CD4-positive, alpha-beta T cell (primary cell): ENCODE measurements at regions not wholly inside any gene's neighbourhood (a gene's known extent, or its start where the extent isn't known, plus 50 kb on each side); places are given as distances from the start of the nearest gene placed in this dataset.

Experiments used
- ATAC-seq: fragments of 200-7000 bp; cut with Tn5 transposase; one replicate; pipeline ENCODE4 v1.10.0; 2022; ENCODE audit warnings: mild to moderate bottlenecking; ENCODE audit not compliant: poor library complexity
- CTCF ChIA-PET: fragments of 350-600 bp; sonication (Branson Sonifier 250); formaldehyde crosslinking; loops from one replicate; lab custom pipeline; 2021; ENCODE audit warnings: antibody characterized with exemption, inconsistent platforms; lab: Charles Lee
- POLR2A ChIA-PET: fragments of 350-600 bp; sonication (Branson Sonifier 250); formaldehyde crosslinking; loops from one replicate; lab custom pipeline; 2021; ENCODE audit warnings: antibody characterized with exemption, inconsistent platforms; lab: Charles Lee
- DNase-seq, 14 experiments: peaks; one replicate each; pipeline ENCODE4 v3.0.0-alpha.2; 2013 to 2020; ENCODE audit warnings: mixed read lengths in 2 of 14
- H3K27ac ChIP-seq, 2 donors: one replicate each; pipeline versions ENCODE4 v1.5.1 to v1.7.0; 2013; ENCODE audit warnings: low read length in 2 of 2, low read depth in 1 of 2, mild to moderate bottlenecking in 1 of 2
- H3K27me3 ChIP-seq, 2 experiments: 1 replicate in 1 of 2; 2 replicates in 1 of 2; pipeline versions ENCODE4 v1.6.1 to v1.7.0; 2013; ENCODE audit warnings: low read length in 2 of 2, control low read depth in 1 of 2, mild to moderate bottlenecking in 1 of 2, moderate library complexity in 1 of 2; ENCODE audit not compliant: insufficient read depth in 2 of 2, control insufficient read depth in 1 of 2
- H3K36me3 ChIP-seq: one replicate; pipeline ENCODE4 v1.6.1; 2013; ENCODE audit warnings: low read length, control low read depth; ENCODE audit not compliant: insufficient read depth
- H3K4me1 ChIP-seq: one replicate; pipeline ENCODE4 v1.6.1; 2013; ENCODE audit warnings: low read length, control low read depth; ENCODE audit not compliant: insufficient read depth
- H3K4me3 ChIP-seq: one replicate; pipeline ENCODE4 v1.5.1; 2013; ENCODE audit warnings: mild to moderate bottlenecking, low read length, moderate library complexity
- H3K9me3 ChIP-seq, 2 experiments: 1 replicate in 1 of 2; 2 replicates in 1 of 2; pipeline versions ENCODE4 v1.6.1 to v1.7.0; 2013; ENCODE audit warnings: low read length in 2 of 2, mild to moderate bottlenecking in 2 of 2, control low read depth in 1 of 2, moderate library complexity in 1 of 2; ENCODE audit not compliant: control insufficient read depth in 1 of 2, insufficient read depth in 1 of 2
- H3K27ac Mint-ChIP-seq: one replicate; pipeline ENCODE4 v1.8.0; 2020; ENCODE audit warnings: mixed read lengths
- H3K27me3 Mint-ChIP-seq: one replicate; pipeline ENCODE4 v1.8.0; 2021; ENCODE audit warnings: mixed read lengths
- H3K36me3 Mint-ChIP-seq: one replicate; pipeline ENCODE4 v1.8.0; 2021; ENCODE audit warnings: low read depth, mixed read lengths
- H3K4me1 Mint-ChIP-seq: one replicate; pipeline ENCODE4 v1.8.0; 2021; ENCODE audit warnings: low read depth, mixed read lengths
- H3K4me3 Mint-ChIP-seq: one replicate; pipeline ENCODE4 v1.8.0; 2020; ENCODE audit warnings: mild to moderate bottlenecking, mixed read lengths
- H3K9me3 Mint-ChIP-seq: one replicate; pipeline ENCODE4 v1.8.0; 2020; ENCODE audit warnings: mixed read lengths
- CTCF ChIP-seq: fragments of 200-600 bp; IDR thresholded peaks from one replicate; pipeline ENCODE4 v1.8.0; 2022; ENCODE audit warnings: antibody characterized with exemption, mild to moderate bottlenecking
- intact Hi-C, 2 experiments: fragments of 100-400 bp; cut with DNase I in 1 of 2; cut with micrococcal nuclease in 1 of 2; formaldehyde crosslinking; loops; one replicate each; pipeline versions ENCODE4 v1.15.1 to v1.9.0; 2023 to 2025; cut with DNase I, micrococcal nuclease

- intact Hi-C loops: no loop called here
- H3K4me1 ChIP-seq: no peaks in the 10 kb centered on the region
- H3K9me3 ChIP-seq: no peaks in the 10 kb centered on the region
- H3K27ac Mint-ChIP-seq: no peak overlapping the region
- H3K27me3 Mint-ChIP-seq: peaks cover 7% of the 10 kb centered on the region
- H3K27me3 ChIP-seq: peaks cover 0 to 7% of the 10 kb centered on the region in 2 experiments
- H3K36me3 Mint-ChIP-seq: no peaks in the 10 kb centered on the region
- DNase-seq: no peak
- H3K9me3 Mint-ChIP-seq: no peaks in the 10 kb centered on the region
- no peak for TF ChIP-seq CTCF
- no peak overlapping the region for H3K27ac ChIP-seq
- no peak for ATAC-seq
- ChIA-PET POLR2A (no interaction called here), CTCF (no interaction called here)
- H3K4me3 Mint-ChIP-seq: no peak overlapping the region
- no peaks in the 10 kb centered on the region for H3K4me1 Mint-ChIP-seq
- H3K4me3 ChIP-seq: no peak overlapping the region
- H3K36me3 ChIP-seq: no peaks in the 10 kb centered on the region
These were observed 143.9 kb upstream of the STC2 start for GRCh38 chr5:173472164-173472563.

- no peak overlapping the region for H3K27ac Mint-ChIP-seq
These were observed 140.6 kb upstream of the STC2 start for GRCh38 chr5:173468821-173469251.

GRCh38 chr5:173466227-173466626 is 138.0 kb upstream of the STC2 start:
- no peak for DNase-seq
- ChIA-PET POLR2A (no interaction called here), CTCF (no interaction called here)
- H3K27ac ChIP-seq: no peak overlapping the region
- H3K27me3 ChIP-seq: peaks cover 0 to 7% of the 10 kb centered on the region in 2 experiments
- ATAC-seq: no peak
- intact Hi-C loops: no loop called here
- Mint-ChIP-seq H3K4me1 (no peaks in the 10 kb centered on the region), H3K27ac (no peak overlapping the region), H3K9me3 (peaks cover 7% of the 10 kb centered on the region), H3K36me3 (no peaks in the 10 kb centered on the region), H3K4me3 (no peak overlapping the region), H3K27me3 (peaks cover 7% of the 10 kb centered on the region)
- no peak overlapping the region for H3K4me3 ChIP-seq
- TF ChIP-seq CTCF: no peak
- no peaks in the 10 kb centered on the region for H3K4me1 ChIP-seq
- H3K9me3 ChIP-seq: no peaks in the 10 kb centered on the region
- no peaks in the 10 kb centered on the region for H3K36me3 ChIP-seq

More at GRCh38 chr5:173468821-173469251, 140.6 kb upstream of the STC2 start:
- ChIA-PET CTCF (no interaction called here), POLR2A (no interaction called here)
- H3K9me3 ChIP-seq: no peaks in the 10 kb centered on the region
- no peak overlapping the region for H3K4me3 Mint-ChIP-seq
- intact Hi-C loops: no loop called here
- no peak overlapping the region for H3K4me3 ChIP-seq
- H3K27ac ChIP-seq: no peak overlapping the region
- ATAC-seq: no peak
- H3K4me1 ChIP-seq: no peaks in the 10 kb centered on the region
- DNase-seq: no peak
- no peak for TF ChIP-seq CTCF
- H3K27me3 ChIP-seq: peaks cover 0 to 7% of the 10 kb centered on the region in 2 experiments
- H3K4me1 Mint-ChIP-seq: no peaks in the 10 kb centered on the region
- peaks cover 7% of the 10 kb centered on the region for H3K9me3 Mint-ChIP-seq
- H3K36me3 Mint-ChIP-seq: no peaks in the 10 kb centered on the region
- H3K36me3 ChIP-seq: no peaks in the 10 kb centered on the region
- H3K27me3 Mint-ChIP-seq: peaks cover 7% of the 10 kb centered on the region
